ENCODE measurements at regions not wholly inside any gene's neighbourhood (a gene's known extent, or its start where the extent isn't known, plus 50 kb on each side); places are given as distances from the start of the nearest gene placed in this dataset.

DNA sequence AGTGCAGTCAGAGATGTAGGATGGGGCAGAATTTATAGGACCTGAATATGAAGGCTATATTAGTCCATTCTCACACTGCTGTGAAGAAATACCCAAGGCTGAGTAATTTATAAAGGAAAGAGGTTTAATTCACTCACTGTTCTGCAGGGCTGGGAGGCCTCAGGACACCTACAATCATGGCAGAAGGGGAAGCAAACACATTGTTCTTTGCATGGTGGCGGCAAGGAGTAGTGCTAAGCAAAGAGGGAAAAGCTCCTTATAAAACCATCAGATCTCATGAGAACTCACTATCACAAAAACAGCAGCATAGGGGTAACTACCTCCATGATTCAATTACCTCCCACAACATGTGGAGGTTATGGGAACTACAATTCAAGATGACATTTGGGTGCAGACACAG lies 76.8 kb upstream of the MSTN start:
- TF ChIP-seq, protein P1, sequence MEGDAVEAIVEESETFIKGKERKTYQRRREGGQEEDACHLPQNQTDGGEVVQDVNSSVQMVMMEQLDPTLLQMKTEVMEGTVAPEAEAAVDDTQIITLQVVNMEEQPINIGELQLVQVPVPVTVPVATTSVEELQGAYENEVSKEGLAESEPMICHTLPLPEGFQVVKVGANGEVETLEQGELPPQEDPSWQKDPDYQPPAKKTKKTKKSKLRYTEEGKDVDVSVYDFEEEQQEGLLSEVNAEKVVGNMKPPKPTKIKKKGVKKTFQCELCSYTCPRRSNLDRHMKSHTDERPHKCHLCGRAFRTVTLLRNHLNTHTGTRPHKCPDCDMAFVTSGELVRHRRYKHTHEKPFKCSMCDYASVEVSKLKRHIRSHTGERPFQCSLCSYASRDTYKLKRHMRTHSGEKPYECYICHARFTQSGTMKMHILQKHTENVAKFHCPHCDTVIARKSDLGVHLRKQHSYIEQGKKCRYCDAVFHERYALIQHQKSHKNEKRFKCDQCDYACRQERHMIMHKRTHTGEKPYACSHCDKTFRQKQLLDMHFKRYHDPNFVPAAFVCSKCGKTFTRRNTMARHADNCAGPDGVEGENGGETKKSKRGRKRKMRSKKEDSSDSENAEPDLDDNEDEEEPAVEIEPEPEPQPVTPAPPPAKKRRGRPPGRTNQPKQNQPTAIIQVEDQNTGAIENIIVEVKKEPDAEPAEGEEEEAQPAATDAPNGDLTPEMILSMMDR (IDR thresholded peaks at IDR 0.05; ENCODE audit: low read length), result no peak
- TF ChIP-seq EZH2 (IDR thresholded peaks at IDR 0.05; ENCODE audit: borderline replicate concordance, low read length), result no peak
- Histone ChIP-seq H4K20me1 (ENCODE audit: insufficient read depth, low read length) (no peaks in the 10 kb centered on the region), H3K4me3 (ENCODE audit: low read depth, low read length, poor library complexity, severe bottlenecking) (no peak overlapping the region), H3K9me3 (ENCODE audit: low read length) (0 out of 2 replicates have a peak, but pooled peaks cover 3% of the 10 kb centered on the region), H3K79me2 (ENCODE audit: insufficient read depth, low read length) (no peaks in the 10 kb centered on the region), H2AFZ (ENCODE audit: low read length) (no peak overlapping the region), H3K4me1 (ENCODE audit: insufficient read depth, low read length, severe bottlenecking) (no peaks in the 10 kb centered on the region), H3K9ac (ENCODE audit: low read length) (no peak overlapping the region), H3K9me2 (ENCODE audit: low read depth, low read length) (no peaks in the 10 kb centered on the region), H3K27me3 (ENCODE audit: insufficient read depth, low read length) (no peaks in the 10 kb centered on the region), H3K36me3 (ENCODE audit: insufficient read depth, low read length) (no peaks in the 10 kb centered on the region), H3K27ac (ENCODE audit: low read depth, low read length, poor library complexity, severe bottlenecking) (no peak overlapping the region), H3K4me2 (ENCODE audit: low read length) (no peak overlapping the region), H3F3A (ENCODE audit: insufficient read depth, low read length) (no peaks in the 10 kb centered on the region)

DNA sequence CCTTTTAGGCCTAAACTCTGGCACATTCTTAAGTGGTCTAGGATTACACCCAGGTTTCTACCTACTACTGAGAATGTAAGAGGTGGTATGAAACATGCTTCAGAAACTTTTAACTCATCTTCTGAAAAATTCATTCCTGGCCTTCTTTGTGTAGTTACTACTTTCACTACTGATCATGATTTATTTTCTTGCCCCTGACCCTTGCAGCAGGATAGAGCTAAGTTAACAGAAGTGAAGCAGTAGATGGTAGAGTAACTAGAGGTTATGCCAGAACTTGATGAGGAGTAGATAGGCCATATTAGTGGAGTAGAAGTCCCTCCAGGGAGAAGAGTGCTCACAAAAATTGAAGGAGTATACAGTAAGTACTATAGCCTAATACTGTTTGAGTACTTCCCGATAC lies 75.5 kb upstream of the MSTN start:
- Histone ChIP-seq H3K9me3 (ENCODE audit: low read length) (0 out of 2 replicates have a peak, but pooled peaks cover 3% of the 10 kb centered on the region), H2AFZ (ENCODE audit: low read length) (no peak overlapping the region), H3K4me2 (ENCODE audit: low read length) (no peak overlapping the region), H4K20me1 (ENCODE audit: insufficient read depth, low read length) (no peaks in the 10 kb centered on the region), H3K4me3 (ENCODE audit: low read depth, low read length, poor library complexity, severe bottlenecking) (no peak overlapping the region), H3K79me2 (ENCODE audit: insufficient read depth, low read length) (no peaks in the 10 kb centered on the region), H3F3A (ENCODE audit: insufficient read depth, low read length) (no peaks in the 10 kb centered on the region), H3K36me3 (ENCODE audit: insufficient read depth, low read length) (no peaks in the 10 kb centered on the region), H3K9ac (ENCODE audit: low read length) (no peak overlapping the region), H3K9me2 (ENCODE audit: low read depth, low read length) (no peaks in the 10 kb centered on the region), H3K27me3 (ENCODE audit: insufficient read depth, low read length) (no peaks in the 10 kb centered on the region), H3K4me1 (ENCODE audit: insufficient read depth, low read length, severe bottlenecking) (no peaks in the 10 kb centered on the region), H3K27ac (ENCODE audit: low read depth, low read length, poor library complexity, severe bottlenecking) (no peak overlapping the region)
- TF ChIP-seq, protein P1 (IDR thresholded peaks at IDR 0.05; ENCODE audit: low read length), result no peak
- TF ChIP-seq EZH2 (IDR thresholded peaks at IDR 0.05; ENCODE audit: borderline replicate concordance, low read length), result no peak

DNA sequence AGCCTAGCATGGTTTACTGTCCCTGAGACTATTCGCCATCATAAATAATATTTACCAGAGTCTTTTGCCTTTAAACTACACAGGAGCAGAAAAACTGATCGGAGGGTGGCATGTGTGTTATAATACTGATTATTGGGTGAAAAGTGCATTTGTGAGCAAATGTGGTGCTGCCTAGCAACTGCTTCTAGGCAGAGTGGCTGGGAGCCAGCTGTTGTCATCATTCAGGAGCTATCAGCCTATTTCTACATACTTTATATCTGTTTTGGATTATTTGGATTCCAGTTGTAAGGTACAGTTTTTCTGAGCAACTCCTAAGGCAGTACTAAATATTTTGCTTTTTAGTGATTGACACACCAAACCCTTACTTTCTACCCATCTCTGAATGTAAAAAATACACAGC lies 75.0 kb upstream of the MSTN start:
- H3K27ac ChIP-seq (ENCODE audit: low read depth, low read length, poor library complexity, severe bottlenecking), result no peak overlapping the region
- H3K79me2 ChIP-seq (ENCODE audit: insufficient read depth, low read length), result no peaks in the 10 kb centered on the region
- no peaks in the 10 kb centered on the region for H3K9me2 ChIP-seq (ENCODE audit: low read depth, low read length)
- H2AFZ ChIP-seq (ENCODE audit: low read length), result no peak overlapping the region
- H3K4me1 ChIP-seq (ENCODE audit: insufficient read depth, low read length, severe bottlenecking), result no peaks in the 10 kb centered on the region
- H3F3A ChIP-seq (ENCODE audit: insufficient read depth, low read length), result no peaks in the 10 kb centered on the region
- H3K9me3 ChIP-seq (ENCODE audit: low read length), result 0 out of 2 replicates have a peak, but pooled peaks cover 3% of the 10 kb centered on the region
- H3K36me3 ChIP-seq (ENCODE audit: insufficient read depth, low read length), result no peaks in the 10 kb centered on the region
- H4K20me1 ChIP-seq (ENCODE audit: insufficient read depth, low read length), result no peaks in the 10 kb centered on the region
- H3K4me2 ChIP-seq (ENCODE audit: low read length), result no peak overlapping the region
- TF ChIP-seq, protein P1 (IDR thresholded peaks at IDR 0.05; ENCODE audit: low read length), result no peak
- TF ChIP-seq EZH2 (IDR thresholded peaks at IDR 0.05; ENCODE audit: borderline replicate concordance, low read length), result no peak
- H3K9ac ChIP-seq (ENCODE audit: low read length), result no peak overlapping the region
- H3K4me3 ChIP-seq (ENCODE audit: low read depth, low read length, poor library complexity, severe bottlenecking), result no peak overlapping the region
- H3K27me3 ChIP-seq (ENCODE audit: insufficient read depth, low read length), result no peaks in the 10 kb centered on the region

All from OCI-LY1 (cell line).